KMS-11 (cell line): ENCODE measurements at regions not wholly inside any gene's neighbourhood (a gene's known extent, or its start where the extent isn't known, plus 50 kb on each side); places are given as distances from the start of the nearest gene placed in this dataset.

Experiments used
- H2AFZ ChIP-seq: fragments of 200-600 bp; sonication (generic); 2 replicates; pipeline ENCODE4 v1.6.1; 2016; ENCODE audit warnings: antibody characterized with exemption, mixed run types, low read depth
- H3K27ac ChIP-seq: fragments of 200-600 bp; sonication (generic); 2 replicates; pipeline ENCODE4 v1.6.1; 2016; ENCODE audit warnings: mild to moderate bottlenecking, mixed run types
- H3K27me3 ChIP-seq: fragments of 200-600 bp; sonication (generic); 2 replicates; pipeline ENCODE4 v1.6.1; 2017; ENCODE audit warnings: mild to moderate bottlenecking, low read depth, mixed run types, moderate library complexity; ENCODE audit not compliant: insufficient read depth
- H3K36me3 ChIP-seq: fragments of 200-600 bp; sonication (generic); 2 replicates; pipeline ENCODE4 v1.6.1; 2017; ENCODE audit warnings: mild to moderate bottlenecking, mixed run types; ENCODE audit not compliant: insufficient read depth
- H3K4me1 ChIP-seq: fragments of 200-600 bp; sonication (generic); 2 replicates; pipeline ENCODE4 v1.6.1; 2016; ENCODE audit warnings: mild to moderate bottlenecking, low read depth, mixed run types; ENCODE audit not compliant: poor library complexity, severe bottlenecking
- H3K4me2 ChIP-seq: fragments of 200-600 bp; sonication (generic); 2 replicates; pipeline ENCODE4 v1.7.0; 2016; ENCODE audit warnings: mild to moderate bottlenecking, mixed run types
- H3K4me3 ChIP-seq: fragments of 200-600 bp; sonication (generic); IDR thresholded peaks from 2 replicates; pipeline ENCODE4 v1.6.1; 2017; ENCODE audit warnings: low read depth, low read length, mixed read lengths; ENCODE audit not compliant: insufficient read depth
- H3K79me2 ChIP-seq: fragments of 200-600 bp; sonication (generic); 2 replicates; pipeline ENCODE4 v1.6.1; 2016; ENCODE audit warnings: low read depth, mixed run types; ENCODE audit not compliant: insufficient read depth
- H3K9ac ChIP-seq: fragments of 200-600 bp; sonication (generic); 2 replicates; pipeline ENCODE4 v1.6.1; 2016; ENCODE audit warnings: mild to moderate bottlenecking, mixed run types
- H4K20me1 ChIP-seq: fragments of 200-600 bp; sonication (generic); 2 replicates; pipeline ENCODE4 v1.6.1; 2016; ENCODE audit warnings: mild to moderate bottlenecking, mixed run types; ENCODE audit not compliant: insufficient read depth
- TF ChIP-seq, protein P1 (sequence below): fragments of 200-600 bp; sonication (generic); conservative IDR thresholded peaks from 2 replicates; pipeline ENCODE4 v1.6.1; 2017; ENCODE audit warnings: low read depth, mild to moderate bottlenecking, antibody characterized with exemption, low read length, moderate library complexity, mixed read lengths

GRCh38 chr2:145020694-145021093 is 500.8 kb upstream of the ZEB2 start:
- no peak overlapping the region for H3K4me2 ChIP-seq
- no peak overlapping the region for H3K4me3 ChIP-seq
- H4K20me1 ChIP-seq, result no peaks in the 10 kb centered on the region
- H3K27ac ChIP-seq, result no peak overlapping the region
- no peaks in the 10 kb centered on the region for H3K27me3 ChIP-seq
- TF ChIP-seq, protein P1, sequence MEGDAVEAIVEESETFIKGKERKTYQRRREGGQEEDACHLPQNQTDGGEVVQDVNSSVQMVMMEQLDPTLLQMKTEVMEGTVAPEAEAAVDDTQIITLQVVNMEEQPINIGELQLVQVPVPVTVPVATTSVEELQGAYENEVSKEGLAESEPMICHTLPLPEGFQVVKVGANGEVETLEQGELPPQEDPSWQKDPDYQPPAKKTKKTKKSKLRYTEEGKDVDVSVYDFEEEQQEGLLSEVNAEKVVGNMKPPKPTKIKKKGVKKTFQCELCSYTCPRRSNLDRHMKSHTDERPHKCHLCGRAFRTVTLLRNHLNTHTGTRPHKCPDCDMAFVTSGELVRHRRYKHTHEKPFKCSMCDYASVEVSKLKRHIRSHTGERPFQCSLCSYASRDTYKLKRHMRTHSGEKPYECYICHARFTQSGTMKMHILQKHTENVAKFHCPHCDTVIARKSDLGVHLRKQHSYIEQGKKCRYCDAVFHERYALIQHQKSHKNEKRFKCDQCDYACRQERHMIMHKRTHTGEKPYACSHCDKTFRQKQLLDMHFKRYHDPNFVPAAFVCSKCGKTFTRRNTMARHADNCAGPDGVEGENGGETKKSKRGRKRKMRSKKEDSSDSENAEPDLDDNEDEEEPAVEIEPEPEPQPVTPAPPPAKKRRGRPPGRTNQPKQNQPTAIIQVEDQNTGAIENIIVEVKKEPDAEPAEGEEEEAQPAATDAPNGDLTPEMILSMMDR, result no peak
- H3K36me3 ChIP-seq, result no peaks in the 10 kb centered on the region
- H3K4me1 ChIP-seq, result no peaks in the 10 kb centered on the region
- no peak overlapping the region for H2AFZ ChIP-seq
- no peak overlapping the region for H3K9ac ChIP-seq
- no peaks in the 10 kb centered on the region for H3K79me2 ChIP-seq

DNA sequence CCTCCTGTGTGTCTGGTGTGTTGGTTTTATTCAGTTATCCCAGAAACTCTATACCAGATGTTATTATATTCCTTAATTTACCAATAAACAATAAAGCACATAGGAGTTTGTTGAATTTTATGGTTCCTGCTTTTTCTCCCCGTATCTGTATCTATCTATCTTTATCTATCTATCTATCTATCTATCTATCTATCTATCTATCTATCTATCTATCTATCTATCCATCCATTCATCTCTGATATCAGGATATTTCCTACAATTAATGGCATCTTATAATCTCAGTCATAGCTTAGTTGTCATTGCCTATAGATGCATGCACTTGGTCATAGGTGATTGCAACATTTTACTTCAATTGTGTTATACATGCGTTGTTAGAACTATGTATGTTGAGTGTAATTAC is 500.2 kb upstream of the ZEB2 start:
- Histone ChIP-seq H3K27ac (no peak overlapping the region), H3K36me3 (no peaks in the 10 kb centered on the region), H3K4me1 (no peaks in the 10 kb centered on the region), H3K4me3 (no peak overlapping the region), H2AFZ (no peak overlapping the region), H3K27me3 (no peaks in the 10 kb centered on the region), H3K79me2 (no peaks in the 10 kb centered on the region), H3K9ac (no peak overlapping the region), H4K20me1 (no peaks in the 10 kb centered on the region), H3K4me2 (no peak overlapping the region)
- TF ChIP-seq, protein P1, result no peak

GRCh38 chr2:145018502-145018901 is 498.6 kb upstream of the ZEB2 start:
- H3K36me3 ChIP-seq, result no peaks in the 10 kb centered on the region
- no peak overlapping the region for H3K27ac ChIP-seq
- no peaks in the 10 kb centered on the region for H3K27me3 ChIP-seq
- no peak overlapping the region for H3K9ac ChIP-seq
- no peak overlapping the region for H3K4me2 ChIP-seq
- TF ChIP-seq, protein P1, result no peak
- no peaks in the 10 kb centered on the region for H4K20me1 ChIP-seq
- no peak overlapping the region for H3K4me3 ChIP-seq
- H3K79me2 ChIP-seq, result no peaks in the 10 kb centered on the region
- H2AFZ ChIP-seq, result no peak overlapping the region
- H3K4me1 ChIP-seq, result no peaks in the 10 kb centered on the region

DNA sequence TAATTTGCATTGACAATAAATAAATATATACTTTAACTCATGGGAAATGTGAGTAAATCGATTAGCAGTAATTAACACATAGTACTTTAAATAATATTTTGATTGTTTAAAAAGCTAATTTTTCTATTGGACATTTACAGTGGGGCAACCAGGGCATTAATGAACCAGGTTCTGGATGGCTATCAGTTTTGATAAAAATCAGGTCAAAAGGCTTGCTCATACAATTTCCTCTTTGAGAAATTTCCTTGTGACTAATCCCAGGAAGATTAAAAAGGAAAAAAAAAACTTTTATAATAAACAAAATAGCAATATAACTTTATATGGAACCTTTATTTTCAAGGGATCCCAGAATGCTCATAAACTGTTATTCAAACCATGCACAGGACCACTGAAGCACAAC is 497.2 kb upstream of the ZEB2 start:
- H4K20me1 ChIP-seq, result no peaks in the 10 kb centered on the region
- no peaks in the 10 kb centered on the region for H3K27me3 ChIP-seq
- H3K9ac ChIP-seq, result no peak overlapping the region
- TF ChIP-seq, protein P1, result no peak
- H3K79me2 ChIP-seq, result no peaks in the 10 kb centered on the region
- no peaks in the 10 kb centered on the region for H3K36me3 ChIP-seq
- no peak overlapping the region for H3K4me2 ChIP-seq
- H3K27ac ChIP-seq, result no peak overlapping the region
- no peaks in the 10 kb centered on the region for H3K4me1 ChIP-seq
- H3K4me3 ChIP-seq, result no peak overlapping the region
- H2AFZ ChIP-seq, result no peak overlapping the region
